Sigmoid colon (tissue), 4 donors: ENCODE measurements at regions not wholly inside any gene's neighbourhood (a gene's known extent, or its start where the extent isn't known, plus 50 kb on each side); places are given as distances from the start of the nearest gene placed in this dataset.

Experiments used
- CTCF ChIP-seq, 4 experiments: fragments of 450-650 bp in 3 of 4; fragments of 200-600 bp in 1 of 4; IDR thresholded peaks; one replicate each; pipeline ENCODE4 v1.5.1; 2016 to 2019; ENCODE audit warnings: antibody characterized with exemption in 4 of 4, mild to moderate bottlenecking in 3 of 4, moderate library complexity in 2 of 4
- EP300 ChIP-seq, 4 donors: sonication (generic); formaldehyde crosslinking; IDR thresholded peaks; one replicate each; pipeline ENCODE4 v1.6.1; 2017; ENCODE audit warnings: antibody characterized with exemption in 4 of 4
- POLR2A ChIP-seq, 2 donors: fragments of 450-650 bp; IDR thresholded peaks; one replicate each; pipeline ENCODE4 v1.6.1; 2016; ENCODE audit warnings: antibody characterized with exemption in 2 of 2, mild to moderate bottlenecking in 2 of 2, moderate library complexity in 2 of 2
- POLR2AphosphoS5 ChIP-seq, 4 donors: sonication (generic); formaldehyde crosslinking; IDR thresholded peaks; one replicate each; pipeline ENCODE4 v1.6.1; 2017; ENCODE audit warnings: antibody characterized with exemption in 4 of 4

DNA sequence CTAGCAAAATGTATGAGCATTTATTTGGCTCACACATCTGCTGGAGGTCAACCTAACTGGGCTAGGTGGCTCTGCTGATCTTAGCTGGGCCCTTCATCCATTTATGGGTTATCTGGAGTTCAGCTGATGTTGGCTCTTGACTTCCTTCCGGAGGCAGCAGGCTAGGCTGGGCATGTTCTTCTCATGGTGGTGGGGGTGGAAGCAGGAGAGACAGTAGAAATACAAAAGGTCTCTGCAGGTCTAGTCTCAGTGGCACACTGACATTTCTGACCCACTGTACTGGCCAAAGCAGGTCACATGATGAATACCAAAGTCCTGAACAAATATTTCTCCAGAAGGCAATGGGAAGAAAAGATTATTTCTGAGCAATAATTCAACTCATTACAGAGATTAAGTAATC, 334.6 kb downstream of the CRPPA start:
- TF ChIP-seq CTCF (IDR thresholded peaks at IDR 0.05) (no peak), POLR2AphosphoS5 (IDR thresholded peaks at IDR 0.05) (no peak), POLR2A (IDR thresholded peaks at IDR 0.05) (no peak), EP300 (IDR thresholded peaks at IDR 0.05) (no peak)
